H9 (cell line): ENCODE measurements at regions not wholly inside any gene's neighbourhood (a gene's known extent, or its start where the extent isn't known, plus 50 kb on each side); places are given as distances from the start of the nearest gene placed in this dataset.

Experiments used
- DNase-seq: peaks from one replicate; pipeline ENCODE4 v3.0.0-alpha.2; 2017
- H2AFZ ChIP-seq: one replicate; pipeline ENCODE4 v1.6.1; 2013; ENCODE audit warnings: mild to moderate bottlenecking, low read length, control low read depth, moderate library complexity
- H2AK5ac ChIP-seq: 2 replicates; pipeline ENCODE4 v1.6.1; 2013; ENCODE audit warnings: low read length, control low read depth, mixed read lengths; ENCODE audit not compliant: insufficient read length
- H2BK120ac ChIP-seq: one replicate; pipeline ENCODE4 v1.6.1; 2013; ENCODE audit warnings: low read depth, mild to moderate bottlenecking, low read length, control low read depth, inconsistent platforms; ENCODE audit not compliant: poor library complexity, severe bottlenecking
- H2BK12ac ChIP-seq: 2 replicates; pipeline ENCODE4 v1.6.1; 2013; ENCODE audit warnings: low read length, control low read depth, mixed read lengths, low read depth; ENCODE audit not compliant: insufficient read length
- H2BK15ac ChIP-seq: 2 replicates; pipeline ENCODE4 v1.6.1; 2013; ENCODE audit warnings: low read depth, low read length, control low read depth
- H2BK20ac ChIP-seq: one replicate; pipeline ENCODE4 v1.6.1; 2013; ENCODE audit warnings: low read depth, mild to moderate bottlenecking, low read length, control low read depth, inconsistent platforms; ENCODE audit not compliant: poor library complexity, severe bottlenecking
- H2BK5ac ChIP-seq: 2 replicates; pipeline ENCODE4 v1.6.1; 2013; ENCODE audit warnings: low read length, control low read depth, mixed read lengths; ENCODE audit not compliant: insufficient read length
- H3K14ac ChIP-seq: 2 replicates; pipeline ENCODE4 v1.6.1; 2013; ENCODE audit warnings: low read length, control low read depth; ENCODE audit not compliant: insufficient read depth
- H3K18ac ChIP-seq: 2 replicates; pipeline ENCODE4 v1.6.1; 2013; ENCODE audit warnings: low read depth, mild to moderate bottlenecking, mixed read lengths, low read length, control low read depth; ENCODE audit not compliant: insufficient read length
- H3K23ac ChIP-seq: 2 replicates; pipeline ENCODE4 v1.6.1; 2013; ENCODE audit warnings: low read length, control low read depth, mixed read lengths, low read depth; ENCODE audit not compliant: insufficient read length
- H3K23me2 ChIP-seq: 2 replicates; pipeline ENCODE4 v1.6.1; 2013; ENCODE audit warnings: low read depth, mild to moderate bottlenecking, mixed read lengths, low read length, control low read depth; ENCODE audit not compliant: insufficient read length, poor library complexity, severe bottlenecking
- H3K27ac ChIP-seq: 2 replicates; pipeline ENCODE4 v1.5.1; 2013; ENCODE audit warnings: low read length, control low read depth, mixed read lengths, low read depth; ENCODE audit not compliant: insufficient read length
- H3K27me3 ChIP-seq: 2 replicates; pipeline ENCODE4 v1.6.1; 2013; ENCODE audit warnings: low read length, control low read depth, inconsistent platforms; ENCODE audit not compliant: insufficient read depth
- H3K4ac ChIP-seq: 2 replicates; pipeline ENCODE4 v1.6.1; 2013; ENCODE audit warnings: low read depth, mild to moderate bottlenecking, control low read depth, inconsistent platforms, low read length, moderate library complexity
- H3K4me1 ChIP-seq: 2 replicates; pipeline ENCODE4 v1.6.1; 2013; ENCODE audit warnings: low read length, control low read depth, inconsistent platforms; ENCODE audit not compliant: insufficient read depth
- H3K4me2 ChIP-seq: 2 replicates; pipeline ENCODE4 v1.6.1; 2013; ENCODE audit warnings: low read length, control low read depth, mixed read lengths; ENCODE audit not compliant: insufficient read length, insufficient read depth
- H3K56ac ChIP-seq: 2 replicates; pipeline ENCODE4 v1.6.1; 2013; ENCODE audit warnings: low read depth, mild to moderate bottlenecking, mixed read lengths, low read length, control low read depth; ENCODE audit not compliant: insufficient read length
- H3K79me1 ChIP-seq: 2 replicates; pipeline ENCODE4 v1.6.1; 2013; ENCODE audit warnings: low read depth, mild to moderate bottlenecking, moderate library complexity, low read length, control low read depth, inconsistent platforms; ENCODE audit not compliant: insufficient read depth, poor library complexity, severe bottlenecking
- H3K79me2 ChIP-seq: 2 replicates; pipeline ENCODE4 v1.6.1; 2013; ENCODE audit warnings: low read length, control low read depth, inconsistent platforms; ENCODE audit not compliant: insufficient read depth
- H3K9ac ChIP-seq: 2 replicates; pipeline ENCODE4 v1.6.1; 2013; ENCODE audit warnings: low read length, control low read depth, mixed read lengths; ENCODE audit not compliant: insufficient read length; ENCODE audit errors: extremely low read depth
- H3K9me3 ChIP-seq: one replicate; pipeline ENCODE4 v1.6.1; 2013; ENCODE audit warnings: low read depth, low read length, inconsistent platforms; ENCODE audit not compliant: control insufficient read depth
- H3T11ph ChIP-seq: one replicate; pipeline ENCODE4 v1.6.1; 2013; ENCODE audit warnings: mild to moderate bottlenecking, low read length, control low read depth, inconsistent platforms
- H4K20me1 ChIP-seq: one replicate; pipeline ENCODE4 v1.6.1; 2013; ENCODE audit not compliant: control insufficient read depth, insufficient read length, insufficient read depth
- H4K5ac ChIP-seq: 2 replicates; pipeline ENCODE4 v1.6.1; 2013; ENCODE audit warnings: low read depth, mild to moderate bottlenecking, mixed read lengths, low read length, control low read depth; ENCODE audit not compliant: insufficient read length
- H4K8ac ChIP-seq: replicated peaks from 2 replicates; pipeline ENCODE4 v1.6.1; 2013; ENCODE audit warnings: low read length, control low read depth, mixed read lengths, low read depth; ENCODE audit not compliant: insufficient read length
- H4K91ac ChIP-seq: 2 replicates; pipeline ENCODE4 v1.6.1; 2013; ENCODE audit warnings: low read depth, mild to moderate bottlenecking, moderate library complexity, mixed read lengths, low read length, control low read depth; ENCODE audit not compliant: insufficient read length
- H3K27ac Mint-ChIP-seq, 3 experiments: 2 replicates in 2 of 3; 3 replicates in 1 of 3; pipeline ENCODE4 v1.8.0; 2020 to 2021; ENCODE audit warnings: mixed read lengths in 3 of 3, mild to moderate bottlenecking in 1 of 3, moderate library complexity in 1 of 3
- H3K27me3 Mint-ChIP-seq: 2 replicates; pipeline ENCODE4 v1.8.0; 2021; ENCODE audit warnings: low read depth, mild to moderate bottlenecking, moderate library complexity, mixed read lengths
- H3K36me3 Mint-ChIP-seq, 3 experiments: 2 replicates in 2 of 3; 3 replicates in 1 of 3; pipeline ENCODE4 v1.8.0; 2020 to 2021; ENCODE audit warnings: low read depth in 3 of 3, mixed read lengths in 3 of 3; ENCODE audit not compliant: insufficient read depth in 1 of 3
- H3K4me1 Mint-ChIP-seq, 2 experiments: 2 replicates each; pipeline ENCODE4 v1.8.0; 2020; ENCODE audit warnings: mixed read lengths in 2 of 2
- H3K4me3 Mint-ChIP-seq, 2 experiments: 2 replicates in 1 of 2; 3 replicates in 1 of 2; pipeline ENCODE4 v1.8.0; 2020 to 2021; ENCODE audit warnings: mild to moderate bottlenecking in 2 of 2, mixed read lengths in 2 of 2, moderate library complexity in 1 of 2
- H3K9me3 Mint-ChIP-seq, 2 experiments: 2 replicates in 1 of 2; 3 replicates in 1 of 2; pipeline ENCODE4 v1.8.0; 2020; ENCODE audit warnings: mild to moderate bottlenecking in 2 of 2, mixed read lengths in 2 of 2, moderate library complexity in 1 of 2
- CTCF ChIP-seq: fragments of 200-600 bp; sonication (generic); conservative IDR thresholded peaks from 3 replicates; pipeline ENCODE4 v1.8.0; 2021; ENCODE audit warnings: antibody characterized with exemption, mild to moderate bottlenecking
- WGBS: extraction: QIAGEN DNeasy Blood & Tissue Kit; methylation state at CpG from one replicate; pipeline ENCODE4 v1.1.7; 2013; ENCODE audit warnings: missing lambda C conversion rate, low lambda C conversion rate, mixed read lengths; ENCODE audit not compliant: insufficient read length; ENCODE audit errors: extremely low coverage; 5-methylcytosine and 5-hydroxymethylcytosine counted together

GRCh38 chr1:81588149-81588548 is 212.6 kb upstream of the ADGRL2 start:
- Histone ChIP-seq H3K18ac (no peak overlapping the region), H3K23me2 (no peaks in the 10 kb centered on the region), H3K9ac (no peak overlapping the region), H3K23ac (no peak overlapping the region), H2BK15ac (no peak overlapping the region), H3K27ac (no peak overlapping the region), H2AK5ac (no peak overlapping the region), H4K20me1 (no peaks in the 10 kb centered on the region), H3K9me3 (no peaks in the 10 kb centered on the region), H3K4ac (no peak overlapping the region), H2BK5ac (no peak overlapping the region), H3K79me1 (no peaks in the 10 kb centered on the region), H3K56ac (no peak overlapping the region), H3K4me1 (no peaks in the 10 kb centered on the region), H2BK20ac (no peak overlapping the region), H3K79me2 (no peaks in the 10 kb centered on the region), H3T11ph (no peak overlapping the region), H4K8ac (no peak overlapping the region), H2AFZ (no peak overlapping the region), H3K14ac (no peak overlapping the region), H3K27me3 (no peaks in the 10 kb centered on the region), H4K91ac (no peak overlapping the region), H3K4me2 (no peak overlapping the region), H2BK12ac (no peak overlapping the region), H4K5ac (no peak overlapping the region), H2BK120ac (no peak overlapping the region)
- no peak for DNase-seq
- H3K36me3 Mint-ChIP-seq, result peaks cover 0 to 5% (median 0%) of the 10 kb centered on the region in 3 experiments; a peak in 1 of 7 replicates
- no peaks in the 10 kb centered on the region for H3K9me3 Mint-ChIP-seq
- no CpG with 5 or more reads among the region's 3 CpGs for WGBS
- no peaks in the 10 kb centered on the region for H3K27me3 Mint-ChIP-seq
- no peak overlapping the region for H3K4me3 Mint-ChIP-seq
- H3K27ac Mint-ChIP-seq, result no peak overlapping the region
- peaks cover 0 to 2% of the 10 kb centered on the region in 2 experiments; a peak in 2 of 4 replicates for H3K4me1 Mint-ChIP-seq
- TF ChIP-seq CTCF, result no peak
